SK-N-DZ (cell line): ENCODE measurements at regions not wholly inside any gene's neighbourhood (a gene's known extent, or its start where the extent isn't known, plus 50 kb on each side); places are given as distances from the start of the nearest gene placed in this dataset.
A peak's percentile ranks its signal among the peaks of the same experiment; 100 is the strongest.
"Not testable (repeated sequence)": the region's sequence is repeated elsewhere in the genome, so short reads cannot be mapped to it uniquely, and the experiment has no call there.

Experiments used
- DNase-seq: peaks from one replicate; pipeline ENCODE4 v3.0.0-alpha.2; 2015; ENCODE audit warnings: low spot score

DNA sequence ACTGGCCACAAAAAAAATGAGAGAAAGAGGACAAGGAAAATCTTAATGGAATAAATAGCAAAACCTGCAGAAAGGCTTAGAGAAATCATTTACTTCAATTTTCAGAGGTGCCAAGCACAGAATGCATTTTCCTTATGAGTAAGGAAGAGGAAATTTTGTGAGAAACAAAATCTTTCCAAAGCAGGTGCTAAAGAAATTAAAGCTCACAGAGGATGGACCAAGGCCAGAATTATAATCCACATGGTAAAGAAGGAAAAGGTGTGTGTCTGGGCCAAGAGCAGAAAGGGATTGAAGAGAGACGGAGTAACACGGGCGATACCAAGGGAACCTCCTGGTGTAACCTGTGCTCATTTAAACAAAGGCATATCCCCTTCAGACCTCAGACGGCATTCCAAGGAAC, 340.0 kb upstream of the NFIA start:
- DNase-seq = no peak

DNA sequence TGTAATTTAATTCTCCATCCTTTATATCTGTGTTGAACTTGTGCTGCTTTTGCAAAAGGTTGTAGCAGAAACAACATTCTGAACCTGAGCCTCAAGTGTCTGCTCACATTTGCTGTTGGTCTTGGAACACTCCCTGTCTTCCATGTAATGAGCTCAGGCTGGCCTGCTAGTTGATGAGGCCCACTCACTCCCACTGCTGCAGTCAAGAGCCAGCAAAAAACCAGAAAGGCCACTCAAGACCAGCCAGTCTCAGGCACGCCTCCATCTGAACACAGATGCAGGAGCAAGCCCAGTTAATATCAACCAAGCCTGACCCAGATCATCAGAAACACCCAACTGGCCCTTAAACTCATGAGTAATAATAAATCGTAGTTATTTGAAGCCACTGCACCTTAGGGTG, 342.2 kb upstream of the NFIA start:
- DNase-seq = no peak

GRCh38 chr1:60739729-60740128, 342.6 kb upstream of the NFIA start:
- no peak for DNase-seq

GRCh38 chr1:60732977-60733401, 349.4 kb upstream of the NFIA start:
- DNase-seq = no peak

DNA sequence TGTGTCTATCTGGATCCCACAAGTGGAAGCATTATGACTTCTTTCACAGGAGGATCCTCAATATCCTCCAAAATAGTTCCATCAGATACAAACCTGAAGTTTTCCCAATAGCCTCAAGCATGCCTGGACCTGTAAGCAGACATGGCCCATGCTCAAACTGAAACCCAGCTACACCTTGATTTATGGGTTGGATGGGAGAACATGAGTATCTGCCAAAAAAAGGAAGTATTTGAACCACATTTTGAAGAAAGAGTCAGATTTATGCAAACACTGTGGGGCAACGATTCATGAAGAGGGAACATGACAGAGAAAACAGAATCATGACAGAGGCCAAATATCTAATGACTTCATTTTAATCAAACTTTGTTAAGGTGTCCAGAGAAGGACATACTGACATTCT, 351.0 kb upstream of the NFIA start:
- no peak for DNase-seq

- no peak for DNase-seq
These were observed 354.8 kb upstream of the NFIA start for GRCh38 chr1:60727552-60727951.

DNA sequence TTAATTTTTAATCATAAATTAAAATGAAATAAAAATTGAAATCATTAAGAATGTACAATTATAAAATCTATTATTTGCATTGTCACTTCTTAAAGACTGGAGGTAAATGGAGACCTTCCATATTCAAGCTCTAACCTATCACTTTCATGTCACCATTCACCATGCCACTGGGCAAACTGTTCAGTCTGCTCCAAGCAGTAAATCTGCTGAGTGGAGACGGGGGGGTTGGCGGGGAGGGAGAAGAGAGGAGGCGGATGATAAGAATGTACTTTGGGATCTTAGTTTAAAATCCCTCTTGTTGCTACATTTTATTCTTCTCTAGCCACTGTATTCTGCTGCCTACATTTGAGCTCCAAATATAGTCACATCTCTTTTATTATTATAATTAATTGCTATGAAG, 365.9 kb upstream of the NFIA start:
- DNase-seq = no peak

- no peak for DNase-seq
These were observed 366.4 kb upstream of the NFIA start for GRCh38 chr1:60715970-60716369.

- no peak for DNase-seq
These were observed 372.9 kb upstream of the NFIA start for GRCh38 chr1:60709426-60709825.

DNA sequence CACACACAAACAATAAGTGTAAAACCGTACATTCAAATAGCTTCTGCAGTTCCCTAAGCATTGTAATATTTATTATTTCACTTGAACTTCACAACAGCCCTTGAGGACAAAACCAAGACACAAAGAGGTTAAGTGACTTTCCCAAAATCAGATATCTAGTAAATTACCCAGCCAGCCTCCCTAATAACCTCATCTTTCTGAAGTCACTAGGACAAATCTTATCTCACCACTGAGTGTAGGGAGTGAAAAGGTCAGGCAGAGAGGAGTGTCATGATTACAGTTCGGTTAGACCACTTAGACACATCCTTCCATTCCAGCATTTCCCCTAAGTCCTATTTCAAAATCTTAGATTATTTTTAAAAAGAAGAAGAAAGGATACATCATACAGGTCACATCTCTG, 377.3 kb upstream of the NFIA start:
- DNase-seq = peak; percentile 56

- DNase-seq = no peak
These were observed 379.2 kb upstream of the NFIA start for GRCh38 chr1:60703155-60703554.

GRCh38 chr1:60699325-60699724, 383.0 kb upstream of the NFIA start:
- DNase-seq = peak; percentile 22

DNA sequence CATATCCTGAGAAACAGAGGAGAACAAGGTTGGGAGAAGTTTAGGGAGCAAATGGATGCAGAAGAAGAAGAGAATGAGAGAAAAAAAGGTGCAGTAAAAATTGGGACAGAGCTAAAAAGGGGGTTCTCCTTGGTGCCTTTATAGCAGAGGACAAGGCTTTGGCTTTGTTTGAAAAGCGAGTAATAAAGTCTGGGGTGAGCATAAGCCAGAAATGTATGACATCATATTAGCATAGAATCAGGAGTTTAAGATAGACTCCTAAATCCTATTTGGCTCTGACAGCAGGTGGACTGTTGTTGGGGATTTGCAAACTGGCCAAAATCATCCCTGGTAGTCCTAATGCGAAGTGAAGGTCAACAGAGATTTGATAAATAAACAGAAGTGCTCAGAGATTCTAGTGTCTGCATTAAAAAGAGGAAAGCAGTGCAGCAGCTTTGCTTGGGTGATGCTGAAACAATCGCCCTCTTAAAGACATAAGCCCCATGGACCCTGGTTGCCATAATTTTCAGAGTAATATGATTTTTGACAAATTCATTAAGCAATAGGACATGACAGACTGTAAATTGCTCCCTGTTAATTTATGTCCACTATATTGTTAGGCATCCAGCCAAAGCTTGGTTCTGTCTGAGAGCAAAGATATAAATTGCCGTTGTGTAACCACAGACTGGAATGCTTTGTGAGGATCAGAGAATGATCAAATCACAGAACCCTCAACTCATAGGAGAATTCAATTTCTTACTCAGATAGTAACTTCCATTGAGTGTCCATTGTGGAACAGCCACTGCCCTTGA, 385.0 kb upstream of the NFIA start:
- peak; percentile 91 for DNase-seq

GRCh38 chr1:60696512-60696911, 385.8 kb upstream of the NFIA start:
- DNase-seq = no peak

- DNase-seq = no peak
These were observed 386.6 kb upstream of the NFIA start for GRCh38 chr1:60695716-60696171.

DNA sequence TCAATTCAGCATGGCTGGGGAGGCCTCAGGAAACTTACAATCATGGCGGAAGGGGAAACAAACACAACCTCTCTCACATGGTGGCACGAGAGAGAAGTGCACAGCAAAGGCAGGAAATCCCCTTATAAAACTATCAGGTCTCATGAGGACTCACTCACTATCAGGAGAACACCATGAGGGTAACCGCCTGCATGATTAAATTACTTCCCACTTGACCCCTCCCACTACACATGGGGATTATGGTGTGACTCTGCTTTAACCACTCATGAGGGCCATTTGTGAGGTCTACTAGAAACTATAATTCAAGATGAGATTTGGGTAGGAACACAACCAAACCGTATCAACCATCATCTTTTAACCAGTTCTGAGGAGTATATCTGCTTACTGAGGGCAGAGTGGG, 387.4 kb upstream of the NFIA start:
- no peak for DNase-seq

DNA sequence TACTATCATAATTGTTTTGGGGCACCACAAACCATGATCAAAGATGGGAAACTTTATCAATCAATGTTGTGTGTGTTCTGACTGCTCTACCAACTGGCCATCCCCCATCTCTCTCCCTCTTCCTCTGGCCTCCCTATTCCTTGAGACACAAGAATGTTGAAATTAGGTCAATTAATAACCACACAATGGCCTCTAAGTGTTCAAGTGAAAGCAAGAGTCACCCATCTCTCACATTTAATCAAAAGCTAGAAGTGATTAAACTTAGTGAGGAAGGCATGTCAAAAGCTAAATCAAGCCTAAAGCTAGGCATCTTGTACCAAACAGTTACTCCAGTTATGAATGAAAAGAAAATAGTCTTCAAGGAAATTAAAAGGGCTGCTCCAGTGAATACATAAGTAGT, 390.3 kb upstream of the NFIA start:
- no peak for DNase-seq

DNA sequence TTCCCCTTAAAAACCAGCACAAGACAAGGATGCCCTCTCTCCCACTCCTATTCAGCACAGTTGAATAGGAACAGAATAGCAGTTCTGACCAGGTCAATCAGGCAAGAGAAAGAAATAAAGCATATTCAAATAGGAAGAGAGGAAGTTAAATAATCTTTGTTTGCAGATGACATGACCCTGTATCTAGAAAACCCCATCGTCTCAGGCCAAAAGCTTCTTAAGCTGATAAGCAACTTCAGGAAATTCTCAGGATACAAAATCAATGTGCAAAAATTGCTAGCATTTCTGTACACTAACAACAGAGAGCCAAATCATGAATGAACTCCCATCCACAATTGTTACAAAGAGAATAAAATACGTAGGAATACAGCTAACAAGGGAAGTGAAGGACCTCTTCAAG, 394.1 kb upstream of the NFIA start:
- not testable (repeated sequence) for DNase-seq

DNA sequence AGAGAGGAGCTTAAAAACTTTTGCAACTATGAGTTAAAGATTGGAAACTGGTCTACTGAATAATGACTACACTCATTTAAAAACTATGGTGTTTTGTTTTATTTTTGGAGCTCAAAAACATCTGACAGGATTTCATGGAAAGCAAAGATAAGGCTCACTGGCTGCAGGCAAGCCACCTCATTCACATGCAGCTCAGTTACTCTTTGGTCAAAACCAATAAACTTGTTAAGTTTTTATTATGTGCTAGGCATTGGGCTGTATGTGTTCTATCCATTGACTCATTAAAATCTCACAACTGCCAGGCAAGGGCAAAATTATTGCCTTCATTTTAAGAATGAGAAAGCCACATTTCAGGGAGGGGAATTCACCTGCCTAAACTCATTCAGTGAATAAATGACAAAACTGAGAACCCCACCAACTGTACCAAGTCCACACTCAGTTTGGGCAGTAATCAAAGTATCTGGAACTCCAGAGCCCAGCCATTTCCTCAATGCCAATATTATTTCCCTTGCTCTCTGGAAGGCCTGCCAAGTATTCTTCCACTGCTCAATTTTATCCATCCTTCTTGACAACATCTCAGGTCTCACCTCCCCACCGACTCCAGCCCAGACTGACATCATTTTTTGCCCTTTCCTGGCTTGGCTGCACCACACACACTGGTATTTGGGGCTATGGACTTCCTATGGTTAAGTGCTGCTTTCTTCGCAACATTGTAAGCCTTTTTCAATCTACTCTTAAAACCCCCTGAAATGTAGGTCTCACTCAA, 401.1 kb upstream of the NFIA start:
- no peak for DNase-seq

DNA sequence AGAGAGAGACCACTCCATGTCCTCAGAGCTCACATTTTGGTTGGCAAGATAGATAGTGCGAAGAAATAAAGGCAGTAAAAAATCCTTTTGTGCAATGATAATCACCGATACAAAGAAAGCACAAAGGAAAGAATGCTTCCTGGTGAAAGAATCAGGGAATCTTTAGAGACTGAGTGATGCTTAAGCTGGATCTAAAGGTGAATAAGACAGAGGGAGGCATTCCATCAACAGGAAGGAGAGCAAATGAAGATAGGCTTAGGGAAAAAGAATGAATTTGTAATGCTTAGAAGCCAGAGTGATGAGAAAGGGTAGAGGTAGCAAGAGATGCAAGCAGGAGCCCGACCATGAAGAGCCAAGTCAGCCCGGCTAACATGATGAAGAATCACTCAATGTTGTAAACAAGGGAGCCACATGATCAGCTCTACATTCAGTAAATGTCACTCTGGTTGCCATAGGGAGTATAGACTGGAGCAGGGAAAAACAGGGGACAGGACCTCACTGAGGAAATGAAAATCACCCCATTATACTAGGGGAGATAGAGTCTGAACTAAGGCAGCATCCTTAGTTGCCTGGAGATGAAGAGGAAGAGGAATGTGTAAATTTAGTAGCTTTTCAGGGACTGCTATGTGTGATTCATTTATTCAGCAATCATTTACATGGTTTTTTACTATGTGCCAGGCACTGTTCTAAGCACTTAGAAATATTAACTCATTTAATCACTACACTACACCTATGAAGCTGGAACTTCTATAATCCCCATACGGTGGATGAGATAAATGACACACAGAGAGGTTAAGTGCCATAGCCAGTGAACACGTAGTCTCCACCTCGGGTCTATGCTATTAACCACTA, 402.6 kb upstream of the NFIA start:
- no peak for DNase-seq

GRCh38 chr1:60678802-60679201, 403.6 kb upstream of the NFIA start:
- DNase-seq = no peak

GRCh38 chr1:60678391-60678790, 404.0 kb upstream of the NFIA start:
- no peak for DNase-seq
